CD4-positive, alpha-beta T cell treated with Interleukin-17A for 1 hour (primary cell): ENCODE measurements at regions not wholly inside any gene's neighbourhood (a gene's known extent, or its start where the extent isn't known, plus 50 kb on each side); places are given as distances from the start of the nearest gene placed in this dataset.

Source experiments
- DNase-seq: peaks from one replicate; pipeline ENCODE4 v3.0.0-alpha.2; 2020

DNA sequence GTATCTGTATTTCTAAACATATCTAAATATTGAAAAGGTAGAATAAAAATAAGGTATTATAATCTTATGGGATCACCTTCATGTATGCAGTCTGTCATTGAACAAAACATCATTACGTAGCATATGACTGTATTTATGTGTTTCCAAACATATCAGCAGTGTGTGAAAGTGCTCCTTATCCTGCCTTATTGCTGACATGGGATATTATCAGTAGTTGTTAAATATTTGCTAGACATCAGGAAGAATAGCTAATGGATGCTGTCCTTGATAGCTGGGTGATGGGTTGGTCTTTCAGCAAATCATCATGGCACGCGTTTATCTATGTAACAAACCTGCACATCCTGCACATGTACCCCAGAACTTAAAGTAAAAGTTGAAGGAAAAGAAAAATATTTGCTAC lies 59.1 kb upstream of the FAM20A start:
- no peak for DNase-seq

- DNase-seq, result no peak
Measured at GRCh38 chr17:68658999-68659780, 58.0 kb upstream of the FAM20A start.

DNA sequence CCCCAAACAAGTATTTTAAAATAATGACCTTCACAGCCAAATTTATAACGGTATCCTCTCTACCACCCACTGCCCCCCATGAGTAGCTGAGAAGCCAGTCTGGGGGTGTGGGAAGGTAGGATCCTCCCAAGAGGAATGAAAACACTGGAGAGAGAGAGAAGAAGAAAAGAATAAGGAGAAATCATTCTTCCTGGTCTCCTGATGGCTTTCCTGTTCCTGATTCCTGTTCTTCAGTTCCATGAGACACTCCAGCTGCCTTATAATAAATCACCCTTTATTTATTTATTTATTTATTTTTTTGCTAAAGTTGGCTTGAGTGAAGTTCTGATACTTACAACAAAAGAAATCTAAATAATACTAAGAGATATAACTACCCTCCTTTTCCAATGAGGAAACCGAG lies 56.4 kb upstream of the FAM20A start:
- DNase-seq, result no peak

GRCh38 chr17:68657166-68657565 lies 56.0 kb upstream of the FAM20A start:
- no peak for DNase-seq

DNA sequence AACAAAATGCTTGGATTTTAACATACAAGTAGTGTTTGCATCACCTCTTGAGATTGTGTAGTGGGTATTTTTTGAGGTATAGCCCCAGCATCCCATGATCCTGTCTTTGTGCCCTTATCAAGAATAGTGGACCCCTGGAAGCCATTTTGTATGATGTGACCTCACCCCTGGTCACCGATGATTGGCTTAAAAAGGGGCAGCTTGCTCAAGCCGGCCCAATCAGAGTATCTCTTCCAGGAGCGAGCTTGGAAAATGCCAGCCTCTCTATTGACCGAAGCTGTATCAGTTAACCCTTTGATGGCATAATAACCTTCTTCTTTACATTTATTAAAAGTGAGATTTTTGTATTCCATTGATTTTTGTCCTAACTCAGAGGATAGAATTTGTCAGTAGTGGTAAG lies 55.5 kb upstream of the FAM20A start:
- DNase-seq, result no peak
